ENCODE measurements at regions not wholly inside any gene's neighbourhood (a gene's known extent, or its start where the extent isn't known, plus 50 kb on each side); places are given as distances from the start of the nearest gene placed in this dataset.

DNA sequence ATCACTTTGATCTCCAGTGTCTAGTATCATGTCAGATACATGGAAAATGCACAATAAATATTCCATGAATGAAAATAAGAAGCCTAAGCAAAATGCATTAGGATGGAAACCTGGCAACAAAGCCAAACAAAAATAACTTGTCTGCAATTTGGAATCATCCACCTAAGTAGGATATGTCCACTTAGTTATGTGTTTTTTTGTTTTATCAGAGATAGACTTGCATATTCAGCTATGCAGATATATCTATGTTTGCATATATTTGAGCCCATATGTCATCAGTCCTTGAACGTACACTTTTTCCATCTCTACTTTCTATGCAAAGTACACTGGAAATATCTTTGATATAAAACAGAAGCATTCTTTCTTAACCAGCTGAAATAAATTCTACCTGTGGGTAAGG is 707.1 kb downstream of the EFNA5 start:
- no peak for TF ChIP-seq POLR2A (IDR thresholded peaks at IDR 0.05)
- TF ChIP-seq, protein P1, sequence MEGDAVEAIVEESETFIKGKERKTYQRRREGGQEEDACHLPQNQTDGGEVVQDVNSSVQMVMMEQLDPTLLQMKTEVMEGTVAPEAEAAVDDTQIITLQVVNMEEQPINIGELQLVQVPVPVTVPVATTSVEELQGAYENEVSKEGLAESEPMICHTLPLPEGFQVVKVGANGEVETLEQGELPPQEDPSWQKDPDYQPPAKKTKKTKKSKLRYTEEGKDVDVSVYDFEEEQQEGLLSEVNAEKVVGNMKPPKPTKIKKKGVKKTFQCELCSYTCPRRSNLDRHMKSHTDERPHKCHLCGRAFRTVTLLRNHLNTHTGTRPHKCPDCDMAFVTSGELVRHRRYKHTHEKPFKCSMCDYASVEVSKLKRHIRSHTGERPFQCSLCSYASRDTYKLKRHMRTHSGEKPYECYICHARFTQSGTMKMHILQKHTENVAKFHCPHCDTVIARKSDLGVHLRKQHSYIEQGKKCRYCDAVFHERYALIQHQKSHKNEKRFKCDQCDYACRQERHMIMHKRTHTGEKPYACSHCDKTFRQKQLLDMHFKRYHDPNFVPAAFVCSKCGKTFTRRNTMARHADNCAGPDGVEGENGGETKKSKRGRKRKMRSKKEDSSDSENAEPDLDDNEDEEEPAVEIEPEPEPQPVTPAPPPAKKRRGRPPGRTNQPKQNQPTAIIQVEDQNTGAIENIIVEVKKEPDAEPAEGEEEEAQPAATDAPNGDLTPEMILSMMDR (IDR thresholded peaks at IDR 0.05), result no peak

All from right lobe of liver (tissue), 4 donors.